T-helper 2 cell treated with Interferon-gamma antibody and Interleukin-4, amounts not matched to agents 5 μg/mL and 100 μg/mL, for 36 hours (primary cell): ENCODE measurements at regions not wholly inside any gene's neighbourhood (a gene's known extent, or its start where the extent isn't known, plus 50 kb on each side); places are given as distances from the start of the nearest gene placed in this dataset.

Experiments
- DNase-seq: peaks from one replicate; pipeline ENCODE4 v3.0.0; 2021; ENCODE audit warnings: low spot score
- H3K27ac Mint-ChIP-seq: one replicate; pipeline ENCODE4 v1.8.0; 2021; ENCODE audit warnings: mild to moderate bottlenecking, mixed read lengths
- H3K27me3 Mint-ChIP-seq: one replicate; pipeline ENCODE4 v1.8.0; 2021; ENCODE audit warnings: low read depth, mixed read lengths
- H3K36me3 Mint-ChIP-seq: one replicate; pipeline ENCODE4 v1.8.0; 2021; ENCODE audit warnings: low read depth, mixed read lengths
- H3K4me1 Mint-ChIP-seq: one replicate; pipeline ENCODE4 v1.8.0; 2021; ENCODE audit warnings: low read depth, mixed read lengths
- H3K4me3 Mint-ChIP-seq: one replicate; pipeline ENCODE4 v1.8.0; 2022; ENCODE audit warnings: mild to moderate bottlenecking, moderate library complexity, mixed read lengths
- H3K9me3 Mint-ChIP-seq: one replicate; pipeline ENCODE4 v1.8.0; 2021; ENCODE audit warnings: mixed read lengths

DNA sequence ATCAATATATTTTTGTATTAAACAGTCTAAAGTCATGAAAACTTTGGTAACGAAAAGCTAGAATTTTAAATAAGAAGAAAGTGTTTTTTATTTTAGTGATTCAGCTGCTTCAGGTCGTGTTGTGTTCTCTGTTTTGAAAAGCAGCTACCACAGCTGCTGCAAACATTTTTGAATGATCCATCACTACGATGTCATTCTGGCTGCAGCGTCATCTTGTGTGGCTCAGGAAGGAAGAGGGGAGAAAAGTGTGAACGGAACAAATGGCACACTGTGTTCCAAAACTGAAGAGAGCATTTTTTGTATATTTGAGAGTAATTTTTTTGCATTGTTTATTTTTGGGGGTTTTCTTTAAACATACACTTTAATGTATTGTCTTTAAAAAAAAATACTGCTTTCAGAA lies 323.0 kb upstream of the ADGRL2 start:
- no peaks in the 10 kb centered on the region for H3K36me3 Mint-ChIP-seq
- no peak overlapping the region for H3K4me3 Mint-ChIP-seq
- no peaks in the 10 kb centered on the region for H3K4me1 Mint-ChIP-seq
- no peak for DNase-seq
- H3K27ac Mint-ChIP-seq = no peak overlapping the region
- H3K27me3 Mint-ChIP-seq = no peaks in the 10 kb centered on the region
- no peaks in the 10 kb centered on the region for H3K9me3 Mint-ChIP-seq

DNA sequence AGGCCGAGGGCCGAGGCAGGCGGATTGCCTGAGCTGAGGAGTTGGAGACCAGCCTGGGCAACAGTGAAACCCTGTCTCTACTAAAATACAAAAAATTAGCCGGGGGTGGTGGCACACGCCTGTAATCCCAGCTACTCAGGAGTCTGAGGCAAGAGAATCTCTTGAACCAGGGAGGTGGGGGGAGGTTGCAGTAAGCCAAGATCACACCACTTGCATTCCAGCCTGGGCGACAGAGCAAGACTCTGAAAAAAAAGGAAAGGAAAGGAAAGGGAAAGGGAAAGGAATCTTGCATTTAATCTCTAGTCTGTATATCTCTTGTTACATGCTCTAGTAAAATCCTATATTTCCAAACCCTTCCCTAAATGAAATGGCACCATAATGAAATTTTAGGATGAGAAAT lies 328.3 kb upstream of the ADGRL2 start:
- no peaks in the 10 kb centered on the region for H3K4me1 Mint-ChIP-seq
- no peaks in the 10 kb centered on the region for H3K36me3 Mint-ChIP-seq
- DNase-seq = no peak

GRCh38 chr1:81471255-81471654 lies 329.5 kb upstream of the ADGRL2 start:
- no peaks in the 10 kb centered on the region for H3K36me3 Mint-ChIP-seq
- no peak overlapping the region for H3K27ac Mint-ChIP-seq
- no peaks in the 10 kb centered on the region for H3K27me3 Mint-ChIP-seq
- no peaks in the 10 kb centered on the region for H3K4me1 Mint-ChIP-seq
- no peaks in the 10 kb centered on the region for H3K9me3 Mint-ChIP-seq
- no peak for DNase-seq
- H3K4me3 Mint-ChIP-seq = no peak overlapping the region

More for the DNA sequence above, 328.3 kb upstream of the ADGRL2 start:
- no peaks in the 10 kb centered on the region for H3K27me3 Mint-ChIP-seq
- no peak overlapping the region for H3K4me3 Mint-ChIP-seq
- no peak overlapping the region for H3K27ac Mint-ChIP-seq
- H3K9me3 Mint-ChIP-seq = no peaks in the 10 kb centered on the region

DNA sequence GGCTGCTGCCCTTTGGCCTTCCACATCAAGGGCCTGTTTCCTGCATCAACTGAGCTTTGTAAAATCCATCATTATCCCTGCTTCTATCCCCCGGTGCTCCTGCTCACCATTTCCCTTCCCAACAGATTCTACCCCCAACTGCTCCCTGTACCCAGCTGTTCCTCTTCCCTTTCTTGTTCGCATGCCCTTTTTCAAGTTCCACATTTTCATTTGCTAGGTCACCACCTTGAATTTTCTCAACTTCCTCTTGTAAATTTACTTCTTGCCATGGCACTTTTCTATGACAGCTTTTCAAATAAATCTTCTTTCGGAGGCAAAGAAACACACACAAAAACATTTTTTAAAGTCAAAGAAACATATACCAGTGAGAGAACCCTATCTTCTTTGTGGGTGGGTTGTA lies 330.5 kb upstream of the ADGRL2 start:
- no peak overlapping the region for H3K4me3 Mint-ChIP-seq
- H3K27ac Mint-ChIP-seq = no peak overlapping the region
- no peaks in the 10 kb centered on the region for H3K36me3 Mint-ChIP-seq
- no peaks in the 10 kb centered on the region for H3K4me1 Mint-ChIP-seq
- no peaks in the 10 kb centered on the region for H3K27me3 Mint-ChIP-seq
- DNase-seq = no peak
- no peaks in the 10 kb centered on the region for H3K9me3 Mint-ChIP-seq

DNA sequence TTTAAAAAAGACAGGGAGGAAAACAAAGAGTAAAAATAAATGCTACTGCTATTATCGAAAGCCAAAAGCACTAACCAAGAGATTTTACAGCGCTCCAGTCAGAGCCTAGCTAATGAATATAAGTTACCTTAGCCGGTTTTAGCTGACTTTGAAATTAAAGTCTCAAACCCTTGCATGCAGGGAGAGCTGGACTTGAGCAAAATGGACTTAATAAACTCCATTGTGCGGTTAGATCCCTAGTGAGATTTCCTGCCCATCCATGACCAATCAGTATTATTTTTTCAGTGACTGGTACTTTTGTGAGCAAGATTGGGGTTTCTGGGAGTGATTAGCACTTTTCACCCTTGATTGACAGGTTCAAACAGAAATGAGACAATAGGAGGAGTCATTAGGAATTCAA lies 333.4 kb upstream of the ADGRL2 start:
- no peaks in the 10 kb centered on the region for H3K36me3 Mint-ChIP-seq
- no peak overlapping the region for H3K27ac Mint-ChIP-seq
- DNase-seq = no peak
- no peaks in the 10 kb centered on the region for H3K4me1 Mint-ChIP-seq
- no peak overlapping the region for H3K4me3 Mint-ChIP-seq
- no peaks in the 10 kb centered on the region for H3K9me3 Mint-ChIP-seq
- H3K27me3 Mint-ChIP-seq = no peaks in the 10 kb centered on the region

DNA sequence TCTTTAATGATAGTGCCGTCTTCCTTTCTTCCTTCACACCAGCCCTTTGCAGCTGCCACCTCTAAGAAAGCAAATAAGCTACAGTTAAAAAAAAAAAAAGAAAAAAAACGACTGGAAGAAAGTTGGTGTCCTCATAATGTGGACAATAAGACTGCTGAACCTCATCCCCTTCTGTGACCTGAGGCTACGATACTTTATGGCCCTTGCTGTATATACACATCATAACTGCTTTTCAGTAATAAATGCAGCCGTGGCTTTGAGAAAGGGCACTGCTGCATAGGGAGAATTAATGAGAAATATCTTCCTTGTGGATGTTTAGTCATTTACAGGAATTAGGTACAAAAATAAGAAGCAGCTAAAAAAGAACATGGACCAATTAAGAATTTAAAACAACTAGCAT lies 333.8 kb upstream of the ADGRL2 start:
- Mint-ChIP-seq H3K4me3 (no peak overlapping the region), H3K36me3 (no peaks in the 10 kb centered on the region), H3K9me3 (no peaks in the 10 kb centered on the region), H3K4me1 (no peaks in the 10 kb centered on the region), H3K27ac (no peak overlapping the region), H3K27me3 (no peaks in the 10 kb centered on the region)
- DNase-seq = no peak

GRCh38 chr1:81463936-81464837 lies 336.5 kb upstream of the ADGRL2 start:
- no peak for DNase-seq
- Mint-ChIP-seq H3K4me1 (no peaks in the 10 kb centered on the region), H3K27ac (no peak overlapping the region), H3K36me3 (no peaks in the 10 kb centered on the region), H3K9me3 (no peaks in the 10 kb centered on the region), H3K4me3 (no peak overlapping the region), H3K27me3 (no peaks in the 10 kb centered on the region)

- Mint-ChIP-seq H3K4me3 (no peak overlapping the region), H3K27ac (no peak overlapping the region), H3K36me3 (no peaks in the 10 kb centered on the region), H3K9me3 (no peaks in the 10 kb centered on the region), H3K27me3 (no peaks in the 10 kb centered on the region), H3K4me1 (no peaks in the 10 kb centered on the region)
- DNase-seq = no peak
These were observed 341.7 kb upstream of the ADGRL2 start for GRCh38 chr1:81459043-81459442.

DNA sequence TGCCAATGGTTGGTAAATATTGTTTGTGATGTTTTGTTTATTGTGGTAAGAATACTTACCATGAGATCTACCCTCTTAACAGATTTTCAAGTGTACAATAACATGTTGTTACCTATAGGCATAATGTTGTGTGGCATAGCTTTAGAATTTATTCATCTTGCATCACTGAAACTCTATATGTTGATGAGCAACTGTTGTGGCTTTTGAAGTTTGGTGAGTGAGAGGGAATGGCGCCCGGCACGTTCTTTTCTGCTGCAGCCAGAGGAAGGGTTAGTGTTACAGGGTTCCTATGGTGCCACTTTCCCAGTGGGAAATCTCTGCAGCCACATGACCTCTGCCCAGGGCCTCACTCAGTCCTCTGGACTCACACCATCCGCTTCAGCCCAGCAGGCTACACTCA lies 342.5 kb upstream of the ADGRL2 start:
- Mint-ChIP-seq H3K4me1 (no peaks in the 10 kb centered on the region), H3K4me3 (no peak overlapping the region), H3K9me3 (no peaks in the 10 kb centered on the region), H3K36me3 (no peaks in the 10 kb centered on the region), H3K27ac (no peak overlapping the region), H3K27me3 (no peaks in the 10 kb centered on the region)
- no peak for DNase-seq

DNA sequence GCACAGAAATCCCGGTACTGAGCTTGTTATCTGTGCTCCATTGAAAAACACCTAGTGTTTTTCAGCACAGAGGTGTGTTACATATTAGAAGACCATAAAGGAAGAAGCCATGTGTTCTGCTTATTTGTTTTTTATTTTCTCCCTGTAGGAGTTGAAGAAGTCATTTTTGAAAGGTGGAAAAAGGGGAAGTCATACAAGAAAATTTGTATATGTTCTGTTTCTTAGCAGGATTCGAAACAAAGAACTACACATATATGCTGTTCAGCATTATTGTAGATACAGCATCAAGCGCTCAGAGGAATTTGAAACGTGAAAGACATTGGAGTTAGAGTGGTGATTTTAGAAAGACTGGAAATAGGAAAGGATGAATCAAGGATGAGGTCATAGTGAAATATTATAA lies 345.3 kb upstream of the ADGRL2 start:
- no peak overlapping the region for H3K4me3 Mint-ChIP-seq
- DNase-seq = no peak
- no peaks in the 10 kb centered on the region for H3K9me3 Mint-ChIP-seq
- no peak overlapping the region for H3K27ac Mint-ChIP-seq
- H3K4me1 Mint-ChIP-seq = no peaks in the 10 kb centered on the region
- no peaks in the 10 kb centered on the region for H3K27me3 Mint-ChIP-seq
- no peaks in the 10 kb centered on the region for H3K36me3 Mint-ChIP-seq

DNA sequence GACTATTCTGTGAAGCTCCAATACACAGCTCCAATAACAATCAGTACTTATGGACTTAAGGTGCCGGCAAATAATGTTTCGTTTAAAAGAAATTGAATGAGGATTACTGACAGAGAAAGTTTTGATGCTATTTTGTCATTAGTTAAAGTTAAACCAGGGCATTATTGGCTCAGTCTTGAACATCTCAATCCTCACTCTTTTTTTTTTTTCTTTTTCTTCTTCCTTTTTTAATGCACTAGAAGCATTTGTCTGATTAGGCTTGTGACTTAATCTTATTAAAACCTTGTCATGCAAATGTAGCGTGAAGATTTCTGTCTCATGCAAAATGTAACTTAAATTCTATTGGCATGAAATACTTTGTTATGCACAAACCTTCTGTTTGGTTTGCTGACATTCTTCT lies 346.8 kb upstream of the ADGRL2 start:
- no peak overlapping the region for H3K4me3 Mint-ChIP-seq
- H3K27me3 Mint-ChIP-seq = no peaks in the 10 kb centered on the region
- H3K9me3 Mint-ChIP-seq = no peaks in the 10 kb centered on the region
- H3K4me1 Mint-ChIP-seq = no peaks in the 10 kb centered on the region
- DNase-seq = no peak
- H3K36me3 Mint-ChIP-seq = no peaks in the 10 kb centered on the region
- H3K27ac Mint-ChIP-seq = no peak overlapping the region

GRCh38 chr1:81453367-81453703 lies 347.4 kb upstream of the ADGRL2 start:
- Mint-ChIP-seq H3K27me3 (no peaks in the 10 kb centered on the region), H3K36me3 (no peaks in the 10 kb centered on the region), H3K9me3 (no peaks in the 10 kb centered on the region), H3K4me1 (no peaks in the 10 kb centered on the region), H3K27ac (no peak overlapping the region), H3K4me3 (no peak overlapping the region)
- DNase-seq = no peak

- H3K4me3 Mint-ChIP-seq = no peak overlapping the region
- H3K27ac Mint-ChIP-seq = no peak overlapping the region
These were observed 347.9 kb upstream of the ADGRL2 start for GRCh38 chr1:81452693-81453366.

GRCh38 chr1:81449786-81450185 lies 350.9 kb upstream of the ADGRL2 start:
- no peaks in the 10 kb centered on the region for H3K36me3 Mint-ChIP-seq

More at GRCh38 chr1:81452693-81453366, 347.9 kb upstream of the ADGRL2 start:
- Mint-ChIP-seq H3K27me3 (no peaks in the 10 kb centered on the region), H3K36me3 (no peaks in the 10 kb centered on the region), H3K4me1 (no peaks in the 10 kb centered on the region), H3K9me3 (no peaks in the 10 kb centered on the region)
- DNase-seq = no peak

More at GRCh38 chr1:81449786-81450185, 350.9 kb upstream of the ADGRL2 start:
- no peaks in the 10 kb centered on the region for H3K9me3 Mint-ChIP-seq
- H3K4me1 Mint-ChIP-seq = no peaks in the 10 kb centered on the region
- no peak for DNase-seq
- H3K4me3 Mint-ChIP-seq = no peak overlapping the region
- H3K27ac Mint-ChIP-seq = no peak overlapping the region
- H3K27me3 Mint-ChIP-seq = no peaks in the 10 kb centered on the region
